Hematopoietic multipotent progenitor cell (in vitro differentiated cells): ENCODE measurements at regions not wholly inside any gene's neighbourhood (a gene's known extent, or its start where the extent isn't known, plus 50 kb on each side); places are given as distances from the start of the nearest gene placed in this dataset.

Experiments used
- DNase-seq, 3 donors: peaks; one replicate each; pipeline ENCODE4 v3.0.0-alpha.2; 2011 to 2015; ENCODE audit warnings: low read depth in 2 of 3, low spot score in 2 of 3

GRCh38 chr4:35697210-35697736 lies 547.0 kb downstream of the ARAP2 start:
- no peak for DNase-seq

GRCh38 chr4:35700663-35701062 lies 543.7 kb downstream of the ARAP2 start:
- no peak for DNase-seq

GRCh38 chr4:35709080-35709479 lies 535.2 kb downstream of the ARAP2 start:
- no peak for DNase-seq

GRCh38 chr4:35710343-35710742 lies 534.0 kb downstream of the ARAP2 start:
- no peak for DNase-seq

GRCh38 chr4:35711127-35711526 lies 533.2 kb downstream of the ARAP2 start:
- no peak for DNase-seq

GRCh38 chr4:35723973-35724372 lies 520.3 kb downstream of the ARAP2 start:
- no peak for DNase-seq

- DNase-seq: peak in 2 of 3 donors; percentile 5 to 26
Measured at GRCh38 chr4:35725131-35725530, 519.2 kb downstream of the ARAP2 start.

- no peak for DNase-seq
Measured at GRCh38 chr4:35730414-35730813, 513.9 kb downstream of the ARAP2 start.

GRCh38 chr4:35734381-35735098 lies 509.8 kb downstream of the ARAP2 start:
- no peak for DNase-seq

- no peak for DNase-seq
Measured at GRCh38 chr4:35739308-35739707, 505.0 kb downstream of the ARAP2 start.

- DNase-seq: no peak
Measured at GRCh38 chr4:35754047-35754446, 490.3 kb downstream of the ARAP2 start.

- DNase-seq: no peak
Measured at GRCh38 chr4:35757836-35758235, 486.5 kb downstream of the ARAP2 start.

- DNase-seq: peak in 2 of 3 donors; percentile 35 to 45
Measured at GRCh38 chr4:35760807-35761206, 483.5 kb downstream of the ARAP2 start.

GRCh38 chr4:35771571-35771970 lies 472.7 kb downstream of the ARAP2 start:
- no peak for DNase-seq

- no peak for DNase-seq
Measured at GRCh38 chr4:35772291-35772690, 472.0 kb downstream of the ARAP2 start.

GRCh38 chr4:35789899-35790574 lies 454.3 kb downstream of the ARAP2 start:
- no peak for DNase-seq

GRCh38 chr4:35793045-35793722 lies 451.1 kb downstream of the ARAP2 start:
- peak in 1 of 3 donors; percentile 19 for DNase-seq

- DNase-seq: no peak
Measured at GRCh38 chr4:35793766-35794165, 450.5 kb downstream of the ARAP2 start.

GRCh38 chr4:35800669-35801068 lies 443.6 kb downstream of the ARAP2 start:
- DNase-seq: no peak

GRCh38 chr4:35802644-35803043 lies 441.7 kb downstream of the ARAP2 start:
- DNase-seq: no peak

GRCh38 chr4:35818520-35818919 lies 425.8 kb downstream of the ARAP2 start:
- peak in 1 of 3 donors; percentile 3 for DNase-seq

GRCh38 chr4:35820003-35820402 lies 424.3 kb downstream of the ARAP2 start:
- no peak for DNase-seq
